Spleen (tissue), 7 donors: ENCODE measurements at regions not wholly inside any gene's neighbourhood (a gene's known extent, or its start where the extent isn't known, plus 50 kb on each side); places are given as distances from the start of the nearest gene placed in this dataset.

Experiments
- CTCF ChIP-seq, 11 experiments: fragments of 200-600 bp in 7 of 11; fragments of 450-650 bp in 4 of 11; sonication (generic) in 4 of 11; IDR thresholded peaks in 8 of 11; conservative IDR thresholded peaks in 3 of 11; 1 replicate in 7 of 11; 2 replicates in 4 of 11; pipeline versions ENCODE4 v1.4.0 to v1.8.0; 2016 to 2021; ENCODE audit warnings: antibody characterized with exemption in 11 of 11, inconsistent platforms in 4 of 11, mild to moderate bottlenecking in 1 of 11
- POLR2A ChIP-seq, 3 donors: fragments of 450-650 bp; IDR thresholded peaks; one replicate each; pipeline ENCODE4 v1.5.1; 2017; ENCODE audit warnings: antibody characterized with exemption in 3 of 3, mild to moderate bottlenecking in 1 of 3
- donor health status: DM: no; HTN: no; CAD: no; lungs with moderate emphysema.
- donor health status: DM: no; HTN: no; CAD: no.
- donor health status: DM: no; HTN: no; CAD: no.

GRCh38 chr5:67318746-67319145, 122.1 kb upstream of the CD180 start:
- no peak for TF ChIP-seq CTCF (IDR thresholded peaks at IDR 0.05 in 8 of 11, conservative IDR thresholded peaks at IDR 0.05 in 3 of 11)
- no peak for TF ChIP-seq POLR2A (IDR thresholded peaks at IDR 0.05)
